Limb (tissue), 2 donors: ENCODE measurements at regions not wholly inside any gene's neighbourhood (a gene's known extent, or its start where the extent isn't known, plus 50 kb on each side); places are given as distances from the start of the nearest gene placed in this dataset.

Source experiments
- DNase-seq, 2 donors: peaks; one replicate each; pipeline ENCODE4 v3.0.0-alpha.2; 2016; ENCODE audit errors: extremely low spot score in 2 of 2

- no peak for DNase-seq
Measured at GRCh38 chr1:9179463-9180110, 50.7 kb upstream of the GPR157 start.

GRCh38 chr1:9180111-9180819 lies 51.4 kb upstream of the GPR157 start:
- DNase-seq = no peak

- DNase-seq = peak; percentile 15 to 80
Measured at GRCh38 chr1:9181176-9181906, 52.4 kb upstream of the GPR157 start.

- DNase-seq = no peak
Measured at GRCh38 chr1:9181990-9182783, 52.4 kb upstream of the H6PD start.

- no peak for DNase-seq
Measured at GRCh38 chr1:9182784-9183257, 51.8 kb upstream of the H6PD start.

GRCh38 chr1:9183441-9183840 lies 51.1 kb upstream of the H6PD start:
- no peak for DNase-seq

GRCh38 chr1:9183898-9184297 lies 50.7 kb upstream of the H6PD start:
- DNase-seq = no peak

- DNase-seq = no peak
Measured at GRCh38 chr1:9184749-9185148, 49.8 kb upstream of the H6PD start.
